GM19023 (cell line): ENCODE measurements at regions not wholly inside any gene's neighbourhood (a gene's known extent, or its start where the extent isn't known, plus 50 kb on each side); places are given as distances from the start of the nearest gene placed in this dataset.

Source experiments
- ATAC-seq: cut with Tn5 transposase; IDR thresholded peaks from one replicate; pipeline ENCODE4 v1.9.1; 2021; ENCODE audit warnings: mild to moderate bottlenecking, moderate library complexity; ENCODE audit not compliant: unreplicated experiment

DNA sequence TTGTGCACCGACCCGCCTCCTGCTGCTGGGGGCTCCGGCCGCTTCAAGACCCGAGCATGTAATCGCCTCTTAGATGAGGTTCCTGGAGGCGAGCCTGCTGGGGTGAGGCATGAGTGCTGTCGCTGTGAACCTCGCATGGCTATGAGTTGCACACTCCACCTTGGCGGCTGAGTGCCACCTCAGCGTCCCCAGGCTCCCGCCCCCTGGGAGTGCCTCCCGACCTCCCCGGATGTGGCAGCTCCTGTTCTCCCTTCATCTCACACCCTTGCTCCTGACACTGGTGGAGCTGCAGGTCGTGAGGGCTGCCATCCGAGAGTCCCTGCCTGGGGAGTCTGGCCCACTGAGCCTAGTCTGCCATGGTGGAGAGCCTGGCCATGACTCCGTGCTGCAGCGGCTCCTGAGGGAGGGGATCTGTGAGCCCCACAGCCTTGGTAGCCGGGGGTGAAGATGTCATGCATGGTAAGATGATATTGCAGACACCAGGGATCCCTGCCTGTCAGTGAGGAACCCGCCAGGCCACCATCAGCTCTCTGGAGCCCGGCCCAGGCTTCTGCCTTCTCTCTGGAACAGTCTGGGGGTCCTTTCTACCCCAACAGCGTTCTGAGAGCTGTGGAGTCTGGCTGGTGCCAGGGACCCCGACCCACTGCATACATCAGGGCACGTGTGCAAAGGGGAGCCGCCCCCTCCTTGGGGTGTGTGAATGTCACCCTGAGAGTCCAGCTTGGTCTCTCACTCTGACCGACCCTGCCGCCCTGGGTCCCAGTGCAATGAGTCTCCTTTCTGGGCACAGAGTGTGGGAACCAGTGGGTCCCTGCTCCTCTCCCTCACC is 61.6 kb upstream of the HS6ST1 start:
- no peak for ATAC-seq

DNA sequence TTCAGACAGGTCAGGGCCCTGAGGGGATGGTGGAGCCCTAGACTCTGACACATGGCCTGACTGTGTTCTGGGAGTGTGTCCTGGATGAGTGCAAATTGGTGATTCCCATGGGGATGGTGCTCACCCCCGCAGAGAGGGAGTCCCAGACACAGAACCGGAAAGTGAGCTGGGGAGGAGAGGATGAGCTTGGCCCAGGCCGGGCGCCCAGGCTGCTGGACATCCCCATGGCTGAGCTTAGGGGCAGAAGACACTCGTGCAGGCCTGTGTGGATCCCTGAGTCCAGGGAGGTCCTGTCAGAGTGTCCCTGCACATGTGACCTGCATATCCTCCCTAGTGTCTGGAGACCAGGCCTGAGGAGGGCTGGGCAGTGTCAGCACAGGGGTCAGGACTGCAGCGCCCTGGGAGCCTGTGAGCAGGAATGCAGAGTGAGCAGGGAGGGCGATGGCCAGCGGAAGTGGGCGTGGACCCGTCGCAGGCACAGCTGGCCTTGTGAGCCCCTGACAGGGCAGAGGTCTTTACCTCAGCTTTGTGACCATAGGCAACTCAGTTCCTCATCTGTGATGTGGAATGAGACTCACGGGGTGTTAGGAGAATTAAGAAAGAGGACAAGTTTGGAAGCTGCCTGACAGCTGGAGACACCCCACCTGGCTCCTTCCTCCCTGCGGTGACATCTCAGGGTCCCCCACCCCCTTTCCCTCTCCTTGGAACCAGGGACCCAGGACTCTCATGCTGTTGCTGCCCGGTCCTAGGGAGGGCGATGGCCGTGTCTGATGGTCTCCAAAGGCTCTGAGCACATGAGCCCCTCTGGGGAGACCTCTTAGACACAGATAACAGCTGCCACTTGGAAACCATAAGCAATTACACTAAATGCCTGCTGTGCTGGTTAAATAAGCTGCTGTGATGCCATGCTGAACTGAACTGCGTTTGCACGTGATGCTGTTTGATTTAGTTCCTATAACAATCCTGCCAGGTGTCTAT is 62.6 kb upstream of the HS6ST1 start:
- no peak for ATAC-seq

DNA sequence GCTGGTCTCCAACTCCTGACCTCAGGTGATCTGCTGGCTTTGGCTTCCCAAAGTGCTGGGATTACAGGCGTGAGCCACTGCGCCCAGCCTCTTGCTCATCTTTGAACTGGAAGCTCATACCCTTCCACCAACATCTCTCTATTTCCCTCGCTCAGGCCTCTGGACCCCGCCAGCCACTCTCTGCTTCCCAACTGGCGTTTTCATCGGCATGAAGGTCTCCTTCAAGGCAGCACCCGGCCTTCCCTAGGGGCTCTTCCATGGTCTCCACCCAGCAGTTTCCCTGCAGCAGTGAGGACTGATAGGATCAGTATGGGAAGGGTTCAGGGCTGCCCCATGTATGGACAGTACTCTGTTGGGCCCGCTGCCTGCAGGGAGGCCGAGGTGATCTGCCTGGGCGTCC is 65.8 kb upstream of the HS6ST1 start:
- no peak for ATAC-seq

DNA sequence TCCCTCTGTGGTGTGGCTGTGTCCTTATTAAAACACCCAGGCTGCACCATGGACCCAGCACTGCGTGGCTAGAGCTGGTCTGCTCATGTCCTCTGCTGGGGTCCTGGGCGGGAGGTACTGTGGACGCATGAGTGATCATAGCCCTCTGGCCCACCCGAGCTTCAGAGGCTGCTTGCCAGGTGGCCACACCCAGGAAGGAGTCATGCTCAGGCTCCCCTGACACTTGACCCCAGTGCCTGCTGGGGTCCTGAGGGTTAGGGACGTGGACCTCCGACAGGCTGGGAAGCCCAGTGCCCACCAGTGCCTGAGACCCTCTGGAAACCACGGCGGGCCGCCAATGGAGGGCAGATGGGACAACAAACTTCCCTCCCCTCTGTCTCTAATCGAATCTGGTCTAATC is 66.3 kb upstream of the HS6ST1 start:
- ATAC-seq: no peak

DNA sequence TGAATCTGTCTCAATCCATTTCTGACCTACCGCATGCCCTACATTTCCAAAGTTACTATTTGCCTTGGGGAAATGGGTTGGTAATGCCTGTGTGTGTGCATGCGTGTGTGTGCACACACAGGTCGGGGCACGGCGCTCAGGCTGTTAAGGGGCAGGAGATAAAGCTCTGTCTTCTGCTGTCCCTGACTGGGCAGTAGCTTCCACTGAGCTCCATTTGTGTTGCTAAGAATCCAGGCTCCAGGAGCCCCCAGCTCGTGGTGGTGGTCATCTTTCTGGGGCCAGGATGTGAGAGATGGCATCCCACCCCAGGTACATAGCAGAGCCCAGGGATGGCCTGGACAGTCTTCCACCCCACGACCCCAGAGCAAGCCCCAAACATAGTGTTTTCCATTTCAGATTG is 66.7 kb upstream of the HS6ST1 start:
- ATAC-seq: no peak

DNA sequence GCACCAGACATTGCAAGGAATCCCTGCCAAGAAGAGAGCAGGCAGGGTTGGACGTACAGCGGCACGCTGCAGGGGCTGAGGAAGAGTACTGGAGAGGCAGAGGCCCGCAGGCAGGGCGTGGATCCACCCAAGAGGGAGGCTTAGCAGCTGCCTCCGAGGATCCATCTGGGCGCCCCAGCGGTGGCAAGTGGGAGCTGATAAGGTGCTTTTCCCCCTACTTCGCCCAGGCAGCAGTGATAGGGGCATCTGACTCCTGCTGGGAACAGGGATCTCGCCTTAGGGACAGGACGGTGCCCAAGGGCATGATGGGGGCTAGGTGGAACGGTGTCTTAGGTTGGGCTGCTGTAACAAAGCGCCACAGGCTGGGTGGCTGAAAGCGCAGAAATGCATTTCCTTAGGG is 67.4 kb upstream of the HS6ST1 start:
- ATAC-seq: no peak

DNA sequence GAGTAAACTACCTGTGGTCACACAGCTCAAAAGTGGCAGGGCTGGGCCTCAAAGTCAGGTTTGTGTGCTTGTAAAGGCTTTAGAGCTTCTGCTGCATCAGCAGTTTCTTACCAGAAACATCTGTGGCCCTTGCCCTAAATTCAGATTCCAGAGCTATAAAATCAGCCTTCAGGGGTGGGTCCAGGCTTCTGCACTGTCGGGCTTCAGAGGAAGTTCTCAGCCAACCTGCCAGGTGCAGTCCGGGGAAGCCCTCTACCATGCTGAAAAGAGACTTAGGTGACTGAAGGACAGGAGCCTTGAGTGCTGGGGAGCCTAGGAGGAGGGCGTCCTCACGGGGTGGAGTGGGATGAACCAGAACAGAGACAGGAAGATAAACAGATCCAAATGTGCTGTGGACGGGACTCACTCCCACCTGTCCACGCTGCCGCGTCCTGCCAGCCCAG is 69.9 kb upstream of the HS6ST1 start:
- no peak for ATAC-seq

DNA sequence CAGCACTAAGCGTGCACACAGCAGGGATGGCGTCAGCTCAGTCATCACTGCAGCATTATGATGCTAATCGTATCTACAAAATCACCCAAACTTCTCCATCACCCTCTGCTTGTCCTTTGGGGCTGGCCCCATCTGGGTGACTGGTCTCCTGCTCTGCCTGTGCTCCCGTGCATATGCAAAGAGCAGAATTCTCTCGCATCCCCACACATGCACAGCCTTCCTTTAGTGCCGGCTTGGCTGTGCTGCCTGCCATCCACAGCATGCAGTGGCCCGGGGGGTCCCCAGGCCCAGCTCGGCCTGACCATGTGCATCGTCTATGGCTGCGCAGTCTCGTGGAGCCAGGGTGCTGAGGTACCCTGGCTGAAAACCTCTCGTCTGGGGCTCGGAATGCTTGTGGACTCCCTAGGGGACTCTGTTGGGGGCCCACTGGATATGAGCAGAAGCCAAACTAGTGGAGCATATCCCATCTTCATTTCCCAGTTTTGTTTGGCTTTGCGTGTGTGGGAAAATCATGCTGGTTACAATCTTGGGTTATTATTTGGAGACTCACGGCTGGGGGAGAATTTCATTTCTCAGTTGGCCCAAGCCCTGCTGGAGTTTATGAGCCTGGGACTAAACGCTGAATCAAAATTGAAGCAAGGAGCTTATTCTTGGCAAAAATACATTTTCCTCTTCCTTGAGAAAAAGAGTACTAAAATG is 70.9 kb upstream of the HS6ST1 start:
- no peak for ATAC-seq

DNA sequence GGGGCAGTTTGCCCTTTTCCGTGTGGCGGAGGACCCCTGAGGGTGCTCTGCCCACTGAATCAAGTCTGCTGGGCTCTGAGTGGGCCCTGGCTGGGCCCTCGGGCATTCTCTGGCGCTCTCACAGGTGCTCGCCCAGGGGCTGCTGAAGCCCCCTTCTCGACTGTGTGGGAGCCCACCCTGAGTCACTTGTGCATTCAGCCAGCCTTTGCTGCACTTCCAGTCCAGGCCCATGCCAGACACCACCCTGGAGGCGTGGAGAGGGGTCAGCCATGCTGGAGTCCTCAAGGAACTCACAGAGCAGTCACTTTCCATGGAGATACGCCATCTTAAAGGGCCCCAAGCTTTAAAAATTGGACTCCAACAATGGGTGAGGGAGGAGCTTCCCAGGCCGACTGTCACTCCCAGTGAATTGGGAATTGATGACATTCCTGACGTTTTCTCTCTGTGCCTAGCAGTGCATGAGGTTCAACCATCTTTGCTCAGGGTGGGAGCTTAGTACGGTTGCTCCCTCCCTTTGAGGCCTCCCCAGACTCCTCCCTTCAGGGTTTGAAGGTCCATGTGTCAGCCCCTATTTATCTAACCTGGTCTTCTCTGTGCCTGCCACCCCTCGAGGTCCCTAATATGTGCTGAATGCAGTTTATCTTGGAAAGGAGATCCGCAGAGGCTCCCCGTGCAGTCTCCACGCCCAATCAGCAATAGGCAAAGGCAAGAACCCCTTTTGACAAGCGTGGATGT is 71.8 kb upstream of the HS6ST1 start:
- ATAC-seq: no peak

DNA sequence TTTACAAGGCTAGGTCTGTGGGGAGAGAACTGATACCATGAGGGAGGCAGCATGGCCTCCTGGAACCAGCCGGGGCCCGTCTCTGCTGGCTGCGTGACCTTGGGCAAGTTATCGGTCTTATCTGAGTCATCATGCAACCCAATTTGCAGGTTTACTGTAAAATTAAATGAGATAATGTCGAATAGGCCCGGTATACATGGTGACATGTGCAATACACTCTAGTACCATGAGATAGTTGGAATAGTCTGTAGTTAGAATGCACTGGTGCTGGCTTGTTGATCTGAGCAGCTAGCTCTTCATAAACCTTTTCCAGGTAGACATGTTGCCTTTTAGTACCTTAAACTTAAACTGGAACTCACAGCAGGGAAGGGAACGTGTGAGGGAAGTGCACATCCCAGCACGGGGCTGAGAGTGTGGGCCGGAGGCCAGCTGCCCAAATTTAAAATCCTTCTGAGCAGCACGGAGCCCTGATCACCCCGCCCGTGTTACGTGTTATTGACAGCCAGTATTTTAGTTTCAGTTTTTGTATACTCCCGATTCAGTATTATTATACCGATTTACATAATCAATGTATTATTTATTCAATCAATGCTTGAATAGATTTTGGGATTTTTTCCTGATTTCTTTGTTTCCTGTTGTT is 72.4 kb upstream of the HS6ST1 start:
- ATAC-seq: no peak

DNA sequence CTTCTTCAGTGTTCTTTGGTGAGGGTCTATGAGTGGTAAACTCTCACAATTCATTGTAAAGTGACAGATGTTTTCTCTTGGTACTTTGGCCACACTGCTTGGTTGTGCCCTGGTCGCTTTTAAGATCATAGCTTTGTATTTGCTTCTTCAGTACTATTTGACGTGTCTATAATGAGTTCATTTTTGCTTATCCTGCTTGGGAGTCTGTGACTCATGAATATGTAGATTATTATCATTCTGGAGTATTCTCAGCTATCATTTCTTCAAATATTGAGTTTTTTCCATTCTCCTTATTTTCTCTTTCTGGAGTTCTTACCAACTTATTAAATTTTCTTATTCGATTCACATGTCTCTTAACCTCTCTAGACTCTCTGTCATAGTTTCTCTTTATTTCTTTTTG is 73.0 kb upstream of the HS6ST1 start:
- ATAC-seq: no peak

DNA sequence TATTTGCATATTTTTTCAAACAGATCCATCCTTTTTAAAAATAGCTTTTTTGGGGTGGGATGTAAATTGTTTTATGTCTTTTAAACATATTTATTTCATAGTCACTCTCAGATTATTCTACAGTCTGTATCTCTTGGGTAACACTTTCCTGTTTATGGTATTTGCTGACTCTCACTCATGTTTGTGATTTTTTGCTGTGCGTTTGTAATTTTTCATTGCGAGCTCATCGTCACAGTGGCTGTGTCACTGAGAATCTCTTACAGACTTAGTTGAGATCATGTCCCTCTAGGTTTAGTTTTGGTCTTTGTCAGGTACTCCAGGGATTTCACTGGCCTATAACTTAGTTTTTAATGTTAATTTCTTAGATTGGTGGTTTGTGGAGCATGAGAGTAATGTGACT is 73.5 kb upstream of the HS6ST1 start:
- no peak for ATAC-seq

DNA sequence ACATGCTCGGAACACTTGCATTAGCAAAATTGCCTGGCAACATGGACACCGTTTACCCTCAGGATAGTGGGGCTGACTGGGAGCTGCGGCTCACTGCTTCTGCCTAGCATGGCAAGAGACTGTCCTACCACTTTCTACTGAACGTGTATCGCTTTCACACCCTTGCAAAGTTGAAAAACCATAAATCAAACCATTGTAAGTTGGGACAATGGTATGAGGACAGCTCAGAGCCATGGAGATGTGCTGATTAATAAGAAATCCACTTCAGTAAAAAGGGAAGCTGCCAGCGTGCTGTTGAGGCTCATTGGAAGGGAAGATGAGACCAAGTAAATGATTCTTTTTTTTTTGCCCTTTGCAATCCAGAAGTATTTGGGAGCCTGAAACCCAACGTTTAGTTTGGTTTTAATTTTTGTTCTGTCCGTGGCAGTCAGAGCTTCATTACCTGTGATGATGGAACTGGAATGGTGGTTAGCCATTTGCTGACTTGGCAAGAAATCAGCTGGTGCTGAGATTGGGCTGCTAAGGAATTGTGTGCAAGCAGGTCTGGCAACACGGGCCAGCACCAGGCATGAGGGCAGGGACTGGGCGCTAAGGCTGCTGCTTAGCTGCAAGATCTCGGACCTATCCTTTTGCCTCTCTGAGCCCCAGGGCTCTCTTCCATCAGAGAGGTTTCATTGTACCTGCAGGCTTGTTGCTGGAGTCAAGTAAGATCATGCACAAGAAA is 75.5 kb upstream of the HS6ST1 start:
- no peak for ATAC-seq

DNA sequence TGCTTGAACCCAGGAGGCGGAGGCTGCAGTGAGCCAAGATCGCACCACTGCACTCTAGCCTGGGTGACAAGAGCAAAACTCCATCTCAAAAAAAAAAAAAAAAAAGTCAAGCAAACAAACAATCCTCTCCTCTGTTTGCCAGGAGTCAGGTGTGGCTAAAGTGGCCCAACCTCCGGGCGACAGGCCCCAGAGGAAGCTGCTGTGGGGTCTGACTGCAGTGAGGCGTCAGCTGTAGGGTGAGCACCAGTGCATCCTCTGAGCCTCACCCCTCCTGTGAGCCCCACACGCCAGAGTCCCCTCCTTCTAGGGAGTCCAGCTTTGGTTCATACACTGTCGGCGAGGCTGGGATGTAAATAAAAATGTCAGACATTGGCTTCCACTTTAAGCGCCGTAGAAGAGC is 76.5 kb upstream of the HS6ST1 start:
- no peak for ATAC-seq

DNA sequence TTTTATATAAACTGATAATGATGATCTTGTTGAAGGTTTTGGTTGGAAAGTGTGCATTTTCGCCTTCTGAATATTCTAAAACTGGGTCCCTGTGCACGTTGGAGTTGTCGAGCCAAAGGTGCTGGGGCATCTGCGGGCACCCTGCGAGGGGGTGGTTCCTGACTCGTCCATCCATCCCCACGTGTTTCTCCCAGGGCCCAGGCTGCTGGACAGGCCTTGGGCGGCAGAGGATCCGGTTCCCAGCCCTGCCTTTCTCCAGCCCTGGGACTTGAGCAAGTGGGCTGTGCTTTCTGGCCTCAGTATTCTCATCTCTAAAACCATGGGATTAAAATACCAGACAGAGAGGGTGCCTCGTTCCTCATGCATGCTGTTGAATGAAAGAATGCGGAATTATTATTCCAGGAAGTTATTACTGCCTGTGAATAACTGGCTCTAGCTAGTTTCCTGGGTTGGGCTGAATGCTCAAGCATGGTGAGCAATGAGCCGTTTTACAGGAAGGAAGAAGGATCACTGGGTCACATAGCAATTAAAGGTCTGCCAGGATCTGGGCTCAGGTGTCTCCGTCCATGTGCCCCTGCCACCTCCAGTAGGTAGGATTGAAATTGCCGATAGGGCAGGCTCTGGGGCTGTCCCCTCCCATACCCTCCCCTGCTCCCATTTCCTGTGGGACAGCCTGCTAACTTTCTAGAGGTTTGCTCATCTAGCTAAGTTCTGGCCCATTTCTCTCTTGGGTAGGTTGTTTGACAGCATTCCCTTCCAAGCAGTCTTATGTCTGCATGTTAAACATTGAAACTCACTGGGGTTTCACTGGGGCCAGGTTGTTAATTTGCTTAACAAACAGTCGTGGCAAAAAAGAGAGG is 77.2 kb upstream of the HS6ST1 start:
- no peak for ATAC-seq

DNA sequence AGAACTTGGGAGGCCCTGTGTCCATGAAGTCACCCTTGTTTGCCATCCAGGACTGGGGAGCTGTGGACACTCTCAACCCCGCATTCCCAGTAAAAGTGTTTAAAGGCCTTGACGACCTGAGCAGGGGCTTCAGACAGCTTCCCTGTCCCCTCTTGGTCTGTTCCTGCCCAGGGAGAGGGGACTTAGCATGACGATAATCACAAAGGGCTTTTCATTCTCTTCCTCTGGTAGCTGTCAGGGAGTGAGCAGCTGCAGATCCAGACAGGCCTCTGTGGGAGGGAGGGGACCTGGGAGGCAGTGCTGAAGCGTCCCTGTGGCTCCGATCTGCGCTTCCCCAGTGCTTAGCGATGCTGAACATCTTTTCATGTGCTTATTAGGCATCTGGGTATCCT is 77.8 kb upstream of the HS6ST1 start:
- ATAC-seq: no peak

DNA sequence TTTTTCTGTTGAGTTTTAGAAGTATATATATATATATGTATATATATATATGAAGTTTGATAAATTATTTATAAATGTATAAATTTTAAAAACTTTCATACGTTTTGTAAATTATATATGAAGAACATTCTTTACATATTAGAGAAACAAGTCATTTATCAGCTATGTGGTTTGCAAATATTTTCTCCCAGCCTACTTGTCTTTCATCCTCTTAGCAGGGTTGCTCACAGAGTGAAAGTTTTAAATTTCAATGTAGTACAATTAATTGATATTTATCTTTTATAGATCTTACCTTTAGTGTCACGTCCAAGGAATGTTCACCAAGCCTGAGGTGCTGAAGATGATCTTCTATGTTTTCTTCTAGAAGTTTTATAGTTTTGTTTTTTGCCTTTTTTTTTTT is 78.3 kb upstream of the HS6ST1 start:
- no peak for ATAC-seq

DNA sequence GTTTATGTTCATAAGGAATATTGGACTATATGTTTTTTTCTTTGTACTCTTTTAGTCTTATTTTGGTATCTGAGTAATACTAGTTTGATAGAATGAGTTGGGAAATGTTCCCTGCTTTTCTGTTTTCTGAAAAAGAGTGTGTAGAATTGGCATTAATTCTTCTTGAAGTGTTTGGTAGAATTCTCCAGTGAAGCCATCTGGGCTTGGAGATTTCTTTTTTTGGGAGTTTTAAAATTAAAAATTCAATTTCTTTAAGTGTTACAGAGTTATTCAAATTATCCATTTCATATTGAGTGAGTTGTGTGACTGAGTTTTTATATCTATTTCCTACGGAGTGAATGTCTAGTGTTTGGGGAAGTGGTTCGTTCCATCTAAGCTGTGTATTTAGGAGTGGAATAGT is 80.6 kb upstream of the HS6ST1 start:
- ATAC-seq: no peak
